Stimulated activated CD4-positive, alpha-beta T cell treated with anti-CD3 and anti-CD28 coated beads, TNF-alpha, amount 100 ng/mL, for 1 hour (primary cell): ENCODE measurements at regions not wholly inside any gene's neighbourhood (a gene's known extent, or its start where the extent isn't known, plus 50 kb on each side); places are given as distances from the start of the nearest gene placed in this dataset.
"Not testable (repeated sequence)": the region's sequence is repeated elsewhere in the genome, so short reads cannot be mapped to it uniquely, and the experiment has no call there.

Experiments
- DNase-seq, 3 donors: peaks; one replicate each; pipeline ENCODE4 v3.0.0-alpha.2; 2020; ENCODE audit warnings: low read depth in 3 of 3, low spot score in 1 of 3

GRCh38 chr9:78172610-78173009 lies 63.3 kb upstream of the CEP78 start:
- not testable (repeated sequence) for DNase-seq

DNA sequence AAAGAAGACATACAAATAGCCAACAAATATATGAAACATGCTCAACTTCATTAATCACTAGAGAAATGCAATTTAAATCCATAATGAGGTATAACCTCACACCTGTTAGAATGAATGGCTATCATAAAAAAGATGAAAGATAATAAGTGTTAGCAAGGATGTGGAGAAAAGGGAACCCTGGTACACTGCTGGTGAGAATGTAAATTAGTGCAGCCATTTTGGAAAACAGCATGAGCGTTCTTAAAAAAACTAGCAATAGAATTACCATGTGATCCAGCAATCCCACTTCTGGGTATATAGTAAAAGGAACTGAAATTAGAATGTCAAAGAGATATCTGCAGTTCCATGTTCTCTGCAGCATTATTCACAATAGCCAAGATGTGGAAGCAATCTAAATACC lies 64.2 kb upstream of the CEP78 start:
- DNase-seq = no peak

DNA sequence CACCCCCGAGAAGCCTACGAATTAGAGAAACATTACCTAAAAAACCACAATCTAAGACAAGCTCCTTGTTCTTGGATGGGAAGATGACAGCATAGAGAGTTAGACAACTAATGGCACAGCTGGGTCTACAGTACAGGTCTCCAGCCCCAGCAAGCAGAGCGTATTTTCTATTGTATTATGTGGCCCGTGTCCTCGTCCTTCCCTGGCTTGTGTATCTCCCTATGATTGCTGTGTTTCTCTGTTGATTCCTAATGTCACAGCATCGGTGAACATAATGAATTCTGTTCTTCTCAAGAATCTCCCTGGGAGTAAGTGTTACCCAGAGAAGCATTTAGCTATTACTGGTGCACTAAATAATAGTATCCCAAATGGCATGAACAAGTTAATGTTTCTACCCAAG lies 66.8 kb upstream of the CEP78 start:
- DNase-seq = no peak

GRCh38 chr9:78167356-78167755 lies 68.5 kb upstream of the CEP78 start:
- no peak for DNase-seq

- no peak for DNase-seq
Observed at GRCh38 chr9:78163834-78164233, 72.0 kb upstream of the CEP78 start.

- no peak for DNase-seq
Observed at GRCh38 chr9:78158286-78158685, 77.6 kb upstream of the CEP78 start.

- no peak for DNase-seq
Observed at GRCh38 chr9:78150983-78151356, 84.9 kb upstream of the CEP78 start.

DNA sequence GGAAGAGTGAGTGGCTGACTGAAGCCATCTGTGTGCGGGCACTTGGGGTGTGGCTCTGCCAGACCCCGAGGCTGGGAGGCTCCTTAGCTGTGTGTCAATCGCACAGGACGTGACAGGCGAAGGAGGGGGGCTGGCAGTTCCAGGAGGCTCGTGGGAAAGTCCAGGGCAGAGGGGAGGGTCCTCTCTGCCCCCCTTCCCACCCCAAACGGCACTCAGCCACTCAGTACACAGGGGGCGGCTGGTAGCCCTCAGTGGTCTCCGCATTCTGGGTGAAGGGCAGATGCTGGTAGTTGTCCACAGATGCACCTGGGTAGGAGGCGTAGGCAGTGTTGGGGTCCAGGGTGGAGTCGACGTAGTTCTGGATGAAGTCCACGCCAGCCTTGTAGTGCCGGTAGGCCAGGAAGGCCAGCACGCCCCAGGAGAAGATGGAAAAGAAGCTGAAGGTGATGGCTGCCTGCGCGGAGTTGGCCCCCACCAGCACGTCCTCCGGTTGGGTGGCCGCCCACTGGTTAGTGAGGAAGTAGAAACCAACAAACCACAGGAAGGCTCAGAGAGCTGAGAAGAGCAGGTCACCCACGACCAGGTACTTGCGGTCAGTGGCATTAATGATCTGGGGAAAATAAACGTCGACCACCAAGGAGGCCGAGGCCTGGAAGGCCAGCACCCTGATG lies 85.4 kb upstream of the CEP78 start:
- DNase-seq = no peak

- DNase-seq = no peak
Observed at GRCh38 chr9:78149702-78150291, 86.1 kb upstream of the CEP78 start.

GRCh38 chr9:78146241-78146640 lies 89.6 kb upstream of the CEP78 start:
- DNase-seq = no peak

- DNase-seq = no peak
Observed at GRCh38 chr9:78144663-78145377, 91.1 kb upstream of the CEP78 start.

DNA sequence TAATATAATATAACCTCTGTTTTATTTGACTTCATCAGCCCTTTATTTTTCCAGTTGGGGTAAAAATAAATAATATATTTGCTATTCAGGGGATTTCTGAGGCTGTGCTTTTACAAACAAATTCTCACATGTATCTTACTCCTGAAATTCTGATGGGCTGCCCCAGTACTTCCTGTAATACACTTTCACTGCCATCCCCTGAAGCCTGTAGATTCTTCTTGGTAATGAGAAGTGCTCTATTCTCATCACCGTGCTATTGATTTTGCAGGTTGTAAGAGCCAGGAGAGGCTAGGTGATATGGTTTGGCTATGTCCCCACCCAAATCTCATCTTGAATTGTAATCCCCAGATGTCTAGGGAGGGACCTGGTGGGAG lies 91.9 kb upstream of the CEP78 start:
- DNase-seq = no peak

GRCh38 chr9:78143281-78144007 lies 92.4 kb upstream of the CEP78 start:
- DNase-seq = no peak

- DNase-seq = not testable (repeated sequence)
Observed at GRCh38 chr9:78142264-78142663, 93.6 kb upstream of the CEP78 start.

DNA sequence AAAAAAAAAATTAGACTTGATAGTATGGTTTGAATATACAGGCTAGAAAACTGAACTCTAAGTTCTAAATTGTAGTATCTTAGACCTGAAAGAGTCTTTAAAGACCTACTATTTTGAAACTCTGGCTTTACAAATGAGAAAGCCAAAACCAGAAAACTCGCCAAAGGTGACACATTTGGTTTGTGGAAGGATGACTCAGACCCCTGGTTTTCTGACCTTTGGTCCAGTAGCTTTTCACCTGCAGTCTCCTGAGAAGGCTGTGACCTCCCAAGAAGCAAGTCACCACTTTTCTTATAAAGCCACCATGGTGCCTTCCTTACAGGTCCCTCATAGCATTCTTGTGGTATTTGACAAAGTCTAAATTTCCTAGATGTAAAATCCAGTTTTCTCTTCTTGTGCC lies 102.1 kb upstream of the CEP78 start:
- no peak for DNase-seq

GRCh38 chr9:78132701-78133058 lies 101.1 kb upstream of the GNAQ start:
- no peak for DNase-seq

DNA sequence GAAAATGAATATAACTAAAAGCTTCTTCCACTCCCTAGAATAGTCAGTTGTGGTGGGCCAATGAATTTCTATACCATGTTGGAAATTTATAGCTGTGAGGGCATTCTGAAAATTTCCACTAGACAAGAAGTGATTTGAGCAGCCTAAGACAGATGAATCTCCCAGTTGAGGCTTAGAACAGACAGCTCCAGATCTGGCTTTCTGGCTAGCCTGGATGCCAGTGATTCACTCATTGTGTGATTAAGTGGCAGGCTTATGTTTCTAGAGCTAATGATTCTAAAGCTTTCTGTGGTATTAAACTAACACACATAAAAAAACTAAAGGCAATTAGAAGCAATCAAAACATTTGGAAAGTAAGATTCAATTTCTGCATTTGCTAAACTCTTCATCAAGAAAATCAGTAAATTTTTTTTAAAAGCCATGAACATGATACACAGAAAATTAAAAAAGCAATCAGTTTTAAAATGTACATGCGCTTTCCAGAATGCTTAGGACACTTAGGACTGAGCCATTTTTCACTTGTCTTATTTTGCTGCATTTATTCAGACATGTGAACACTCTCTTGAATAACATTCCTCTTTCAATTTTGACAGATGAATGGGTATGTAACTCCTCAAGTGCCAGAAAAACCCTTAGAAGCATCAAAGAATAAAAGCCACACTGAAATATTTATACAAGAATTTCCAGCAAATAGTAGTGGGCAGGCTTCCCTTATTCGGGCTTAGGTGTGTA lies 100.5 kb upstream of the GNAQ start:
- no peak for DNase-seq

- DNase-seq = no peak
Observed at GRCh38 chr9:78130853-78131252, 99.2 kb upstream of the GNAQ start.

DNA sequence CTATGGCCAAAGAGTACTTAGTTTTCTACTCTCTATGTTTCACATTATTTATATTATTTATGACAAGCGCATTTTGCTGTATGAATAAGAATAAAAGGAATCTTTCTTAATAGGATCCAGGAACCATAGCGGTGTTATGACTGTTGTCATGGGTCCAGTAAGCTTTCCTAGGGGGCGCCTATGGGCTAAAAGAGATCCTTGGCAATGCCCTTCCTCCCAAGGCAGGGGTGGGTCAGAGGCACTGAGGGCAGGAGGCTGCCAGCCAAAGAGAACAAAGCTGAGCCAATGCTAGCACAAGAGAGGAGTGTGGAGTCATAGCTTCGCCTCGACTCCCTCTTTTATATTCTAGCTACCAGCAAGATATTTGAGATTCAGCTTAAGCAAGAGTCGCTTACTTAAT lies 98.4 kb upstream of the GNAQ start:
- DNase-seq = no peak

DNA sequence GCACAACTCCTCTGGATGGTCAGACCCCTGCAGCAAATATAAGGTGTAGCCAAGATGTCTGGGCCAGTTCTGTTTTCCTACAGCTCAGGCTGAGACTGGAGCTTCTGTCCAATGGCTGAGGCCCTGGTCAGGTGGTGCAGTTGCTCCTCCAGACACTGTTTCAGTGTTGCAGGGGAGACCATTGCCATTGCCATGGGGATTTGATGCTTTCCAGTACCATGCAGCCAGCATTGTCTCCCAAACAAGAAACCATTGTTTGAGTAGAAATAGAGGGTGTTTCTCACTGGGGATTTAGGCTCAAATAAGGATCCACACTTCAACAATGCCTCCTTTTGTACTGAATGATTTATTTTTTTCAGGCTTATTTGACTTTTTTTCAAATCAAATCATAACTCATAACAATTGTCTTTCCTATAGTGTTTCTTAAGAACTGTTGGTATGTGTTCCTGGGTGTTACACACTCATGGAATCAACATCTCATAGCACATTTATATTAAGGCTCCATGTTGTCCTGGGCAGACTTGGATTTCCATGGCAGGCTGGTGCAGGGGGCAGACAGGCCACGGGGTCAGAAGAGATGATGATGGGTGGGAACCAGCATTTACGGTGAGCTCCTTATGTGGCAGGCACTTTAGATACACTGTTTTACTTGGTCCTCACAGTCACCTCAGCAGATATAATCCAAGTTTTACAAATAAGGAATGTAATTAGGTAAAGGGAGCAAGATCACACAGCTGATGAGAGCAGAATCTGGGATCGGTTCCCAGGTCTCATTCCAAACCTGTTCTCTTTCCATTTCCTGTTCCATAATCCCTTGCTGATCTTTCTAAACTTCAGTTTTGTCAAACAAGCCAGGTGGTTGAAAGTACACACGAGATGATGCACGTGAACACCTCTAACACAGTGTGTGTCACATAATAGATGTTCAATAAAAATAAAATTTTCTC lies 95.9 kb upstream of the GNAQ start:
- DNase-seq = no peak
